Osteoblast (primary cell): ENCODE measurements at regions not wholly inside any gene's neighbourhood (a gene's known extent, or its start where the extent isn't known, plus 50 kb on each side); places are given as distances from the start of the nearest gene placed in this dataset.

Experiments used
- DNase-seq: peaks from one replicate; pipeline ENCODE4 v3.0.0; 2011; ENCODE audit warnings: low spot score, mixed read lengths; ENCODE audit not compliant: insufficient read length; ENCODE audit errors: missing footprints
- H2AFZ ChIP-seq: 2 replicates; pipeline ENCODE4 v1.6.0; 2011; ENCODE audit warnings: mild to moderate bottlenecking, low read length
- H3K27ac ChIP-seq: 2 replicates; pipeline ENCODE4 v1.5.1; 2011; ENCODE audit warnings: mild to moderate bottlenecking, low read depth, low read length, moderate library complexity
- H3K27me3 ChIP-seq: 2 replicates; pipeline ENCODE4 v1.6.0; 2012; ENCODE audit warnings: mild to moderate bottlenecking, control low read depth, inconsistent platforms, low read length, moderate library complexity; ENCODE audit not compliant: insufficient read depth
- H3K36me3 ChIP-seq: 2 replicates; pipeline ENCODE4 v1.5.1; 2011; ENCODE audit warnings: mild to moderate bottlenecking, low read length, control low read depth, moderate library complexity; ENCODE audit not compliant: insufficient read depth
- H3K4me1 ChIP-seq: 2 replicates; pipeline ENCODE4 v1.5.1; 2011; ENCODE audit warnings: mild to moderate bottlenecking, low read length, control low read depth, moderate library complexity; ENCODE audit not compliant: insufficient read depth
- H3K4me2 ChIP-seq: 2 replicates; pipeline ENCODE4 v1.6.0; 2011; ENCODE audit warnings: mild to moderate bottlenecking, low read length; ENCODE audit not compliant: insufficient read depth
- H3K4me3 ChIP-seq: fragments of 200-600 bp; sonication (generic); 3 replicates; pipeline ENCODE4 v1.5.1; 2012; ENCODE audit warnings: mild to moderate bottlenecking, low read length, inconsistent platforms; ENCODE audit not compliant: insufficient read depth
- H3K79me2 ChIP-seq: 2 replicates; pipeline ENCODE4 v1.6.0; 2012; ENCODE audit warnings: mild to moderate bottlenecking, low read length, control low read depth, inconsistent platforms; ENCODE audit not compliant: insufficient read depth
- H3K9me3 ChIP-seq: 2 replicates; pipeline ENCODE4 v1.5.1; 2011; ENCODE audit warnings: low read depth, low read length, control low read depth
- H4K20me1 ChIP-seq: 2 replicates; pipeline ENCODE4 v1.6.0; 2012; ENCODE audit warnings: mild to moderate bottlenecking, low read length, control low read depth; ENCODE audit not compliant: insufficient read depth
- TF ChIP-seq, protein P1 (sequence below): IDR thresholded peaks from 2 replicates; pipeline ENCODE4 v1.5.1; 2011; ENCODE audit warnings: mild to moderate bottlenecking, low read depth, low read length, moderate library complexity; ENCODE audit errors: extremely low read depth

GRCh38 chr9:31839273-31839672, 545.2 kb upstream of the ACO1 start:
- Histone ChIP-seq H2AFZ (no peak overlapping the region), H3K79me2 (no peaks in the 10 kb centered on the region), H3K4me3 (no peak overlapping the region), H3K4me2 (no peak overlapping the region), H3K4me1 (no peaks in the 10 kb centered on the region), H3K36me3 (no peaks in the 10 kb centered on the region), H4K20me1 (no peaks in the 10 kb centered on the region), H3K27ac (no peak overlapping the region), H3K27me3 (no peaks in the 10 kb centered on the region), H3K9me3 (no peaks in the 10 kb centered on the region)
- no peak for DNase-seq
- TF ChIP-seq, protein P1, sequence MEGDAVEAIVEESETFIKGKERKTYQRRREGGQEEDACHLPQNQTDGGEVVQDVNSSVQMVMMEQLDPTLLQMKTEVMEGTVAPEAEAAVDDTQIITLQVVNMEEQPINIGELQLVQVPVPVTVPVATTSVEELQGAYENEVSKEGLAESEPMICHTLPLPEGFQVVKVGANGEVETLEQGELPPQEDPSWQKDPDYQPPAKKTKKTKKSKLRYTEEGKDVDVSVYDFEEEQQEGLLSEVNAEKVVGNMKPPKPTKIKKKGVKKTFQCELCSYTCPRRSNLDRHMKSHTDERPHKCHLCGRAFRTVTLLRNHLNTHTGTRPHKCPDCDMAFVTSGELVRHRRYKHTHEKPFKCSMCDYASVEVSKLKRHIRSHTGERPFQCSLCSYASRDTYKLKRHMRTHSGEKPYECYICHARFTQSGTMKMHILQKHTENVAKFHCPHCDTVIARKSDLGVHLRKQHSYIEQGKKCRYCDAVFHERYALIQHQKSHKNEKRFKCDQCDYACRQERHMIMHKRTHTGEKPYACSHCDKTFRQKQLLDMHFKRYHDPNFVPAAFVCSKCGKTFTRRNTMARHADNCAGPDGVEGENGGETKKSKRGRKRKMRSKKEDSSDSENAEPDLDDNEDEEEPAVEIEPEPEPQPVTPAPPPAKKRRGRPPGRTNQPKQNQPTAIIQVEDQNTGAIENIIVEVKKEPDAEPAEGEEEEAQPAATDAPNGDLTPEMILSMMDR, result no peak

GRCh38 chr9:31840702-31841101, 543.7 kb upstream of the ACO1 start:
- H3K27me3 ChIP-seq, result no peaks in the 10 kb centered on the region
- H3K9me3 ChIP-seq, result no peaks in the 10 kb centered on the region
- H2AFZ ChIP-seq, result no peak overlapping the region
- no peaks in the 10 kb centered on the region for H3K79me2 ChIP-seq
- no peaks in the 10 kb centered on the region for H3K36me3 ChIP-seq
- DNase-seq, result no peak
- TF ChIP-seq, protein P1, result no peak
- H4K20me1 ChIP-seq, result no peaks in the 10 kb centered on the region
- no peaks in the 10 kb centered on the region for H3K4me1 ChIP-seq
- H3K4me2 ChIP-seq, result no peak overlapping the region
- H3K4me3 ChIP-seq, result no peak overlapping the region
- H3K27ac ChIP-seq, result no peak overlapping the region

DNA sequence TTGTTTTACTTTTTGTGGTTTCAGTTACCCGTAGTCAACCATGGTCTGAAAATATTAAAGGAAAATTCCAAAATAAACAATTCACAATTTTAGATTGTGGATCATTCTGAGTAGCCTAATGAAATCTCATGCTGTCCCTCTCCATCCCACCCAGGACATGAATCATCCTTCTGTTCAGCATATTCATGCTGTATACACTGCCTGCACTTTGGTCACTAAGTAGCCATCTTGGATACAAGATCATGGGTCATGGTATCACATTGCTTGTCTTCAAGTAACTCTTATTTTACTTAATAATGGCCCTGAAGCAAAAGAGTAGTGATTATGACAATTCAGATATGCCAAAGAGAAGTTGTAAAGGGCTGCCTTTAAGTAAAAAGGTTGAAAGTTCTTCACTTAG, 536.5 kb upstream of the ACO1 start:
- Histone ChIP-seq H4K20me1 (no peaks in the 10 kb centered on the region), H2AFZ (no peak overlapping the region), H3K4me1 (no peaks in the 10 kb centered on the region), H3K36me3 (no peaks in the 10 kb centered on the region), H3K4me3 (no peak overlapping the region), H3K79me2 (no peaks in the 10 kb centered on the region), H3K27ac (no peak overlapping the region), H3K9me3 (no peaks in the 10 kb centered on the region), H3K27me3 (no peaks in the 10 kb centered on the region), H3K4me2 (no peak overlapping the region)
- TF ChIP-seq, protein P1, result no peak
- no peak for DNase-seq

- H3K4me2 ChIP-seq, result peak overlapping the region; percentile 18
Observed at GRCh38 chr9:31848505-31849285, 535.7 kb upstream of the ACO1 start.

More at GRCh38 chr9:31848505-31849285, 535.7 kb upstream of the ACO1 start:
- DNase-seq, result no peak
- Histone ChIP-seq H3K4me3 (peak overlapping the region; percentile 48), H3K9me3 (no peaks in the 10 kb centered on the region), H3K4me1 (no peaks in the 10 kb centered on the region), H3K79me2 (no peaks in the 10 kb centered on the region), H4K20me1 (no peaks in the 10 kb centered on the region), H2AFZ (peak overlapping the region; percentile 10), H3K36me3 (no peaks in the 10 kb centered on the region), H3K27ac (no peak overlapping the region), H3K27me3 (no peaks in the 10 kb centered on the region)
- TF ChIP-seq, protein P1, result no peak
